ENCODE measurements at regions not wholly inside any gene's neighbourhood (a gene's known extent, or its start where the extent isn't known, plus 50 kb on each side); places are given as distances from the start of the nearest gene placed in this dataset.

GRCh38 chr2:204415406-204416181, 129.7 kb upstream of the PARD3B start:
- TF ChIP-seq, protein P1, sequence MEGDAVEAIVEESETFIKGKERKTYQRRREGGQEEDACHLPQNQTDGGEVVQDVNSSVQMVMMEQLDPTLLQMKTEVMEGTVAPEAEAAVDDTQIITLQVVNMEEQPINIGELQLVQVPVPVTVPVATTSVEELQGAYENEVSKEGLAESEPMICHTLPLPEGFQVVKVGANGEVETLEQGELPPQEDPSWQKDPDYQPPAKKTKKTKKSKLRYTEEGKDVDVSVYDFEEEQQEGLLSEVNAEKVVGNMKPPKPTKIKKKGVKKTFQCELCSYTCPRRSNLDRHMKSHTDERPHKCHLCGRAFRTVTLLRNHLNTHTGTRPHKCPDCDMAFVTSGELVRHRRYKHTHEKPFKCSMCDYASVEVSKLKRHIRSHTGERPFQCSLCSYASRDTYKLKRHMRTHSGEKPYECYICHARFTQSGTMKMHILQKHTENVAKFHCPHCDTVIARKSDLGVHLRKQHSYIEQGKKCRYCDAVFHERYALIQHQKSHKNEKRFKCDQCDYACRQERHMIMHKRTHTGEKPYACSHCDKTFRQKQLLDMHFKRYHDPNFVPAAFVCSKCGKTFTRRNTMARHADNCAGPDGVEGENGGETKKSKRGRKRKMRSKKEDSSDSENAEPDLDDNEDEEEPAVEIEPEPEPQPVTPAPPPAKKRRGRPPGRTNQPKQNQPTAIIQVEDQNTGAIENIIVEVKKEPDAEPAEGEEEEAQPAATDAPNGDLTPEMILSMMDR (IDR thresholded peaks at IDR 0.05 in 4 of 5, conservative IDR thresholded peaks at IDR 0.05 in 1 of 5) = no peak
- no peak for TF ChIP-seq POLR2A (IDR thresholded peaks at IDR 0.05)
